Neural progenitor cell (in vitro differentiated cells): ENCODE measurements at regions not wholly inside any gene's neighbourhood (a gene's known extent, or its start where the extent isn't known, plus 50 kb on each side); places are given as distances from the start of the nearest gene placed in this dataset.

Source experiments
- DNase-seq: peaks from one replicate; pipeline ENCODE4 v3.0.0-alpha.2; 2016; ENCODE audit warnings: low spot score
- H2AFZ ChIP-seq: fragments of 200-600 bp; sonication (generic); replicated peaks from 2 replicates; pipeline ENCODE4 v1.6.1; 2016; ENCODE audit warnings: antibody characterized with exemption
- H3F3A ChIP-seq: fragments of 200-600 bp; sonication (generic); 2 replicates; pipeline ENCODE4 v1.6.1; 2016; ENCODE audit warnings: antibody characterized with exemption, low read depth
- H3K27ac ChIP-seq: fragments of 200-600 bp; sonication (generic); 2 replicates; pipeline ENCODE4 v1.5.1; 2016; ENCODE audit warnings: mild to moderate bottlenecking
- H3K27me3 ChIP-seq: fragments of 200-600 bp; sonication (generic); 2 replicates; pipeline ENCODE4 v1.6.1; 2016; ENCODE audit warnings: mild to moderate bottlenecking, moderate library complexity
- H3K36me3 ChIP-seq: fragments of 200-600 bp; sonication (generic); 2 replicates; pipeline ENCODE4 v1.5.1; 2016
- H3K4me1 ChIP-seq: fragments of 200-600 bp; sonication (generic); 2 replicates; pipeline ENCODE4 v1.6.1; 2016; ENCODE audit warnings: mixed run types
- H3K4me2 ChIP-seq: fragments of 200-600 bp; sonication (generic); 2 replicates; pipeline ENCODE4 v1.6.1; 2016
- H3K4me3 ChIP-seq: fragments of 200-600 bp; sonication (generic); 2 replicates; pipeline ENCODE4 v1.5.1; 2016
- H3K79me2 ChIP-seq: fragments of 200-600 bp; sonication (generic); 2 replicates; pipeline ENCODE4 v1.6.1; 2016; ENCODE audit warnings: low read depth
- H3K9ac ChIP-seq: fragments of 200-600 bp; sonication (generic); 2 replicates; pipeline ENCODE4 v1.6.1; 2016
- H3K9me3 ChIP-seq: fragments of 200-600 bp; sonication (generic); 2 replicates; pipeline ENCODE4 v1.5.1; 2016; ENCODE audit warnings: low read depth
- H4K20me1 ChIP-seq: fragments of 200-600 bp; sonication (generic); 2 replicates; pipeline ENCODE4 v1.6.1; 2016; ENCODE audit warnings: low read depth
- H3K27ac Mint-ChIP-seq: 3 replicates; pipeline ENCODE4 v1.8.0; 2021; ENCODE audit warnings: mixed read lengths
- H3K27me3 Mint-ChIP-seq: 2 replicates; pipeline ENCODE4 v1.8.0; 2022; ENCODE audit warnings: low read depth, mild to moderate bottlenecking, inconsistent platforms, moderate library complexity, mixed read lengths; ENCODE audit not compliant: insufficient read depth
- H3K36me3 Mint-ChIP-seq: 3 replicates; pipeline ENCODE4 v1.8.0; 2021; ENCODE audit warnings: mixed read lengths
- H3K4me1 Mint-ChIP-seq: 3 replicates; pipeline ENCODE4 v1.8.0; 2021; ENCODE audit warnings: mixed read lengths
- H3K4me3 Mint-ChIP-seq: 3 replicates; pipeline ENCODE4 v1.8.0; 2021; ENCODE audit warnings: mild to moderate bottlenecking, moderate library complexity, mixed read lengths
- H3K9me3 Mint-ChIP-seq: 3 replicates; pipeline ENCODE4 v1.8.0; 2020; ENCODE audit warnings: mixed read lengths
- EZH2 ChIP-seq: fragments of 200-600 bp; sonication (generic); IDR thresholded peaks from 2 replicates; pipeline ENCODE4 v1.6.1; 2017; ENCODE audit warnings: antibody characterized with exemption, mild to moderate bottlenecking, moderate library complexity
- EZH2phosphoT487 ChIP-seq: fragments of 200-600 bp; sonication (generic); IDR thresholded peaks from 2 replicates; pipeline ENCODE4 v1.6.1; 2017; ENCODE audit warnings: antibody characterized with exemption
- TF ChIP-seq, protein P1 (sequence below): fragments of 200-600 bp; sonication (generic); IDR thresholded peaks from 2 replicates; pipeline ENCODE4 v1.5.1; 2017; ENCODE audit warnings: antibody characterized with exemption, mild to moderate bottlenecking

DNA sequence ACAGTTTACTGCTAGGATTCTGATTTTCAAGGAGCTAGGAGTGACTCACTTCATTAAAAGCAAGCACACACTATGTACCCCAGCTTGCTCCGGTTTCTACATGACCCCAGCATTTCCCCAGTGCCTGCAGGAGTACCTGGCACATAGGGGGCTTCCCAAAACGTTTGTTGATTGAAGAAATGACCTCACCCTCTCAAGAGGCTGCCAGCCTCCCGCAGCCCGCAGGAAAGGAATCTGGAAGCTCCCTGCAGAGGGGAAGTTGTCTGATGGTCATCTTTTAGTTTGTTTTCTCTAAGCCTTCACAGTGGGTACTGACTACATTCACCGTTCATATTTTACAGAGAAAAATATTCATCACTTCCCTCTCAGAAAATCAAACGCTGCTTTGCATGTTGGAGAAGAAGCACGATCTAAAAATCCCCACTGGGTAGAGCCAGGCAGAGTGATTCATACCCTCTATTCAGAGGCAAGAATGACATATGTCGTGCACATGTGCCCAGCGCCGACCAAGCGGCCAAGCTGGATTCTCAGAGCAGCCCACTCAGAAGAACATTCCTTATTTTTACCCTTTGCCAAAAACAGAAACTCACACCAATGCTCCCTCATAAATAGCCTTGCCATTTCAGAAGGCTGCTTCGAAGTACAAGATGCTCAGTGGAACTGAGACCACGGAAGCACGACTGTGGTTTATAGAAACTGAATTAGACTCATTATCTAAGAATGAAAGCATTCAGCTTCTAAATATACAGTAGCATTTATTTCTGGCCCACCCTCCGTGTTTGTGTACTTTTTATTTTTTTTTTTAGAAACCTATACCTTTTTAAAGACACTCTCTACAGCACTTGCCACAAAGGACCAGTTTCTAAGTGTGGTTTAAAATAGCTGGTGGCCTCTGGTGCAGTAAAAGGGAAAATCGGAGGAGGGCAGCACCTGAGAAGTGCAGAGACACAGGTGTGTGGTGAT, 143.2 kb downstream of the MIS18A start:
- Histone ChIP-seq H3K27ac (no peak overlapping the region), H2AFZ (no peak overlapping the region), H3K4me2 (no peak overlapping the region), H3K79me2 (no peaks in the 10 kb centered on the region), H3K36me3 (no peaks in the 10 kb centered on the region), H3K9ac (no peak overlapping the region), H3K4me3 (no peak overlapping the region), H3F3A (no peaks in the 10 kb centered on the region), H3K9me3 (no peaks in the 10 kb centered on the region), H4K20me1 (no peaks in the 10 kb centered on the region), H3K4me1 (no peaks in the 10 kb centered on the region), H3K27me3 (no peaks in the 10 kb centered on the region)
- H3K27me3 Mint-ChIP-seq, result peaks cover 18% of the 10 kb centered on the region
- H3K27ac Mint-ChIP-seq, result no peak overlapping the region
- no peaks in the 10 kb centered on the region for H3K36me3 Mint-ChIP-seq
- no peak for DNase-seq
- H3K4me1 Mint-ChIP-seq, result peaks cover 15% of the 10 kb centered on the region
- H3K9me3 Mint-ChIP-seq, result peaks cover 14% of the 10 kb centered on the region
- peak overlapping the region; percentile 31 for H3K4me3 Mint-ChIP-seq
- TF ChIP-seq, protein P1, sequence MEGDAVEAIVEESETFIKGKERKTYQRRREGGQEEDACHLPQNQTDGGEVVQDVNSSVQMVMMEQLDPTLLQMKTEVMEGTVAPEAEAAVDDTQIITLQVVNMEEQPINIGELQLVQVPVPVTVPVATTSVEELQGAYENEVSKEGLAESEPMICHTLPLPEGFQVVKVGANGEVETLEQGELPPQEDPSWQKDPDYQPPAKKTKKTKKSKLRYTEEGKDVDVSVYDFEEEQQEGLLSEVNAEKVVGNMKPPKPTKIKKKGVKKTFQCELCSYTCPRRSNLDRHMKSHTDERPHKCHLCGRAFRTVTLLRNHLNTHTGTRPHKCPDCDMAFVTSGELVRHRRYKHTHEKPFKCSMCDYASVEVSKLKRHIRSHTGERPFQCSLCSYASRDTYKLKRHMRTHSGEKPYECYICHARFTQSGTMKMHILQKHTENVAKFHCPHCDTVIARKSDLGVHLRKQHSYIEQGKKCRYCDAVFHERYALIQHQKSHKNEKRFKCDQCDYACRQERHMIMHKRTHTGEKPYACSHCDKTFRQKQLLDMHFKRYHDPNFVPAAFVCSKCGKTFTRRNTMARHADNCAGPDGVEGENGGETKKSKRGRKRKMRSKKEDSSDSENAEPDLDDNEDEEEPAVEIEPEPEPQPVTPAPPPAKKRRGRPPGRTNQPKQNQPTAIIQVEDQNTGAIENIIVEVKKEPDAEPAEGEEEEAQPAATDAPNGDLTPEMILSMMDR, result no peak
- TF ChIP-seq EZH2 (no peak), EZH2phosphoT487 (no peak)

DNA sequence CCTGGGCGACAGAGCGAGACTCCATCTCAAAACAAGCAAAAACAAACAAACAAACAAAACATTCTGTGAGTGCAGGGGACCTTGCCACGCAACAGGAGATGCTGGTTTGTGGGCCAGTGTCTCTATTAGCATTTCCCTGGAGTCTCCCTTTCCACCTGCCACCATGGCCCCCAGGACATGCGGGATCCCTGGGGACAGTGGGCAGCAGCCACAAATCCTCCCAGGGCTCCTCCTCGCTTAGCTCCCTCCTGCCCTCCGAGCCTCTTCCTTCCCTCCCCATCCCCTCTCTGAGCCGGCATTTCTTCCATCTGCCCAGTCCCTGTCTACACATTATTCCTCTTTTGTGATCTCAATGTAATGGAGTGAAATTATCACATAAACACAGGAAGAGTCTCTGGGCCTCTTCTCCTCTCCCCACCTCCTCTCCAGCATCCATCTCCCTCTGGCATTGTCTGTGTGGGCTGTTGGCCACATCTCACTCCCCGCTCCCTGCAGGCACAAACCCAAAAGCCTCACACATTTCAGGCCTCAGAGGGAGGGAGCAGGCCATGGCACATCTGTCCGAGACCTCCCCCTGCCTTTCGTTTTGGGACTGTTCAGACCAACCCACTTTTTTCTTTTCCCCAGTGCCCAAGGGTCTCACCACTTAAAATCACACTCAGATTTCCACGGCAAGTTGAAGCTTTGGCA, 144.3 kb downstream of the MIS18A start:
- peak overlapping the region; percentile 33 for H3K27ac Mint-ChIP-seq
- Histone ChIP-seq H3K9ac (no peak overlapping the region), H3K79me2 (no peaks in the 10 kb centered on the region), H3K27me3 (no peaks in the 10 kb centered on the region), H3K4me2 (no peak overlapping the region), H3K27ac (no peak overlapping the region), H2AFZ (no peak overlapping the region), H3F3A (no peaks in the 10 kb centered on the region), H3K4me1 (no peaks in the 10 kb centered on the region), H3K4me3 (no peak overlapping the region), H3K36me3 (no peaks in the 10 kb centered on the region), H3K9me3 (no peaks in the 10 kb centered on the region), H4K20me1 (no peaks in the 10 kb centered on the region)
- H3K36me3 Mint-ChIP-seq, result no peaks in the 10 kb centered on the region
- no peak overlapping the region for H3K4me3 Mint-ChIP-seq
- DNase-seq, result no peak
- peaks cover 18% of the 10 kb centered on the region for H3K27me3 Mint-ChIP-seq
- peaks cover 11% of the 10 kb centered on the region for H3K4me1 Mint-ChIP-seq
- TF ChIP-seq, protein P1, result no peak
- no peak for TF ChIP-seq EZH2phosphoT487
- TF ChIP-seq EZH2, result no peak
- H3K9me3 Mint-ChIP-seq, result peaks cover 16% of the 10 kb centered on the region

DNA sequence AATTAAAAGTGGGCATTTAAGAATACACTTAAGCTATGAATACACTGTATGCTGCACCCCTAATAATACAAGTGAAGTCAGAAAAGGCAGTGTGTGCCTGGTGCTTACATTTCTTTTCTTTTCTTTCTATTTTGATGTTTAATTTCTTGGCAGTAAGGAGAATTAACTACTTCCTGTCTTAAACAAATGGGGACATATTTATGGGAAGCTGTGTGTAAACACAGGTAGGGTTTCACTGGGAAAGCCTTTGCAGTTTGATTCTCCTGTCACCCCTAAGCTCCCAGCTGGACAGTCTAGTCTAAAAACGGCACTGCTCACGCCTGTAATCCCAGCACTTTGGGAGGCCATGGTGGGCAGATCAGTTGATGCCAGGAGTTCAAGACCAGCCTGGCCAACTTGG, 146.0 kb downstream of the MIS18A start:
- no peak for DNase-seq
- no peak for TF ChIP-seq EZH2
- TF ChIP-seq, protein P1, result no peak
- no peak for TF ChIP-seq EZH2phosphoT487
- H2AFZ ChIP-seq, result no peak overlapping the region
- peaks cover 23% of the 10 kb centered on the region for H3K27me3 Mint-ChIP-seq
- no peaks in the 10 kb centered on the region for H3F3A ChIP-seq
- peaks cover 23% of the 10 kb centered on the region for H3K9me3 Mint-ChIP-seq
- H3K9me3 ChIP-seq, result no peaks in the 10 kb centered on the region
- no peak overlapping the region for H3K4me3 ChIP-seq
- H3K36me3 Mint-ChIP-seq, result peaks cover 3% of the 10 kb centered on the region
- H3K27me3 ChIP-seq, result no peaks in the 10 kb centered on the region
- H3K27ac Mint-ChIP-seq, result no peak overlapping the region
- H3K4me1 Mint-ChIP-seq, result peaks cover 11% of the 10 kb centered on the region
- no peak overlapping the region for H3K4me2 ChIP-seq
- no peak overlapping the region for H3K27ac ChIP-seq
- no peak overlapping the region for H3K9ac ChIP-seq
- H3K4me1 ChIP-seq, result no peaks in the 10 kb centered on the region
- H3K79me2 ChIP-seq, result no peaks in the 10 kb centered on the region
- H4K20me1 ChIP-seq, result no peaks in the 10 kb centered on the region
- H3K4me3 Mint-ChIP-seq, result no peak overlapping the region
- no peaks in the 10 kb centered on the region for H3K36me3 ChIP-seq
